Endothelial cell (in vitro differentiated cells): ENCODE measurements at regions not wholly inside any gene's neighbourhood (a gene's known extent, or its start where the extent isn't known, plus 50 kb on each side); places are given as distances from the start of the nearest gene placed in this dataset.

ENCODE experiments used
- DNase-seq: peaks from one replicate; pipeline ENCODE4 v3.0.0; 2021; ENCODE audit warnings: low spot score
- H3K27ac Mint-ChIP-seq: one replicate; pipeline ENCODE4 v1.8.0; 2021; ENCODE audit warnings: mixed read lengths, inconsistent platforms; ENCODE audit not compliant: unreplicated experiment
- H3K27me3 Mint-ChIP-seq: one replicate; pipeline ENCODE4 v1.8.0; 2021; ENCODE audit warnings: mild to moderate bottlenecking, moderate library complexity, mixed read lengths, inconsistent platforms; ENCODE audit not compliant: unreplicated experiment
- H3K36me3 Mint-ChIP-seq: one replicate; pipeline ENCODE4 v1.8.0; 2021; ENCODE audit warnings: mild to moderate bottlenecking, low read depth, mixed read lengths, inconsistent platforms; ENCODE audit not compliant: unreplicated experiment
- H3K4me1 Mint-ChIP-seq: one replicate; pipeline ENCODE4 v1.8.0; 2021; ENCODE audit warnings: mild to moderate bottlenecking, mixed read lengths, inconsistent platforms; ENCODE audit not compliant: unreplicated experiment
- H3K4me3 Mint-ChIP-seq: one replicate; pipeline ENCODE4 v1.8.0; 2021; ENCODE audit warnings: mild to moderate bottlenecking, mixed read lengths, inconsistent platforms; ENCODE audit not compliant: unreplicated experiment
- H3K9me3 Mint-ChIP-seq: one replicate; pipeline ENCODE4 v1.8.0; 2021; ENCODE audit warnings: mixed read lengths, inconsistent platforms; ENCODE audit not compliant: unreplicated experiment
- CTCF ChIP-seq: fragments of 200-600 bp; sonication (generic); IDR thresholded peaks from one replicate; pipeline ENCODE4 v1.5.0; 2021; ENCODE audit warnings: antibody characterized with exemption; ENCODE audit not compliant: unreplicated experiment

- DNase-seq = no peak
- H3K4me3 Mint-ChIP-seq = no peak overlapping the region
Measured at GRCh38 chr3:110123946-110124345, 786.6 kb upstream of the DPPA4 start.

GRCh38 chr3:110126065-110126464 lies 788.7 kb upstream of the DPPA4 start:
- TF ChIP-seq CTCF = no peak
- no peaks in the 10 kb centered on the region for H3K27me3 Mint-ChIP-seq
- H3K4me3 Mint-ChIP-seq = no peak overlapping the region
- H3K4me1 Mint-ChIP-seq = no peaks in the 10 kb centered on the region
- H3K9me3 Mint-ChIP-seq = no peaks in the 10 kb centered on the region
- no peak overlapping the region for H3K27ac Mint-ChIP-seq
- DNase-seq = no peak
- no peaks in the 10 kb centered on the region for H3K36me3 Mint-ChIP-seq

More at GRCh38 chr3:110123946-110124345, 786.6 kb upstream of the DPPA4 start:
- Mint-ChIP-seq H3K9me3 (no peaks in the 10 kb centered on the region), H3K27me3 (no peaks in the 10 kb centered on the region), H3K36me3 (no peaks in the 10 kb centered on the region), H3K4me1 (no peaks in the 10 kb centered on the region), H3K27ac (no peak overlapping the region)
- TF ChIP-seq CTCF = no peak

GRCh38 chr3:110133971-110134370 lies 796.6 kb upstream of the DPPA4 start:
- Mint-ChIP-seq H3K4me3 (no peak overlapping the region), H3K9me3 (no peaks in the 10 kb centered on the region), H3K4me1 (no peaks in the 10 kb centered on the region), H3K27me3 (no peaks in the 10 kb centered on the region), H3K27ac (no peak overlapping the region), H3K36me3 (no peaks in the 10 kb centered on the region)
- TF ChIP-seq CTCF = no peak
- DNase-seq = no peak

GRCh38 chr3:110139048-110139447 lies 801.7 kb upstream of the DPPA4 start:
- no peaks in the 10 kb centered on the region for H3K36me3 Mint-ChIP-seq
- no peak overlapping the region for H3K4me3 Mint-ChIP-seq
- TF ChIP-seq CTCF = no peak
- no peaks in the 10 kb centered on the region for H3K4me1 Mint-ChIP-seq
- no peaks in the 10 kb centered on the region for H3K27me3 Mint-ChIP-seq
- no peak for DNase-seq
- no peak overlapping the region for H3K27ac Mint-ChIP-seq
- H3K9me3 Mint-ChIP-seq = no peaks in the 10 kb centered on the region

GRCh38 chr3:110139821-110140220 lies 802.5 kb upstream of the DPPA4 start:
- no peak for TF ChIP-seq CTCF
- Mint-ChIP-seq H3K9me3 (no peaks in the 10 kb centered on the region), H3K27ac (no peak overlapping the region), H3K4me3 (no peak overlapping the region), H3K27me3 (no peaks in the 10 kb centered on the region), H3K4me1 (no peaks in the 10 kb centered on the region), H3K36me3 (no peaks in the 10 kb centered on the region)
- no peak for DNase-seq
